Activated CD8-positive, alpha-beta T cell treated with anti-CD3 and anti-CD28 coated beads for 36 hours (primary cell): ENCODE measurements at regions not wholly inside any gene's neighbourhood (a gene's known extent, or its start where the extent isn't known, plus 50 kb on each side); places are given as distances from the start of the nearest gene placed in this dataset.

Source experiments
- ATAC-seq: fragments of 200-7000 bp; cut with Tn5 transposase; one replicate; pipeline ENCODE4 v1.10.0; 2021; ENCODE audit warnings: mild to moderate bottlenecking, moderate library complexity
- CTCF ChIA-PET: fragments of 350-600 bp; sonication (Branson Sonifier 250); formaldehyde crosslinking; loops from one replicate; lab custom pipeline; 2021; ENCODE audit warnings: antibody characterized with exemption; lab: Charles Lee
- POLR2A ChIA-PET: fragments of 350-600 bp; sonication (Branson Sonifier 250); formaldehyde crosslinking; loops from one replicate; lab custom pipeline; 2021; ENCODE audit warnings: antibody characterized with exemption; lab: Charles Lee
- DNase-seq: peaks from one replicate; pipeline ENCODE4 v3.0.0-alpha.2; 2020
- H3K27ac Mint-ChIP-seq: one replicate; pipeline ENCODE4 v1.8.0; 2021; ENCODE audit warnings: mild to moderate bottlenecking, mixed read lengths
- H3K27me3 Mint-ChIP-seq: one replicate; pipeline ENCODE4 v1.8.0; 2021; ENCODE audit warnings: mixed read lengths
- H3K36me3 Mint-ChIP-seq: one replicate; pipeline ENCODE4 v1.8.0; 2021; ENCODE audit warnings: low read depth, mixed read lengths
- H3K4me1 Mint-ChIP-seq: one replicate; pipeline ENCODE4 v1.8.0; 2021; ENCODE audit warnings: low read depth, mixed read lengths
- H3K4me3 Mint-ChIP-seq: one replicate; pipeline ENCODE4 v1.8.0; 2021; ENCODE audit warnings: mild to moderate bottlenecking, moderate library complexity, mixed read lengths
- H3K9me3 Mint-ChIP-seq: one replicate; pipeline ENCODE4 v1.8.0; 2021; ENCODE audit warnings: mixed read lengths
- CTCF ChIP-seq: fragments of 200-600 bp; IDR thresholded peaks from one replicate; pipeline ENCODE4 v1.8.0; 2022; ENCODE audit warnings: antibody characterized with exemption, mild to moderate bottlenecking
- intact Hi-C: fragments of 100-400 bp; cut with micrococcal nuclease; formaldehyde crosslinking; loops from one replicate; pipeline ENCODE4 v1.10.0; 2022

DNA sequence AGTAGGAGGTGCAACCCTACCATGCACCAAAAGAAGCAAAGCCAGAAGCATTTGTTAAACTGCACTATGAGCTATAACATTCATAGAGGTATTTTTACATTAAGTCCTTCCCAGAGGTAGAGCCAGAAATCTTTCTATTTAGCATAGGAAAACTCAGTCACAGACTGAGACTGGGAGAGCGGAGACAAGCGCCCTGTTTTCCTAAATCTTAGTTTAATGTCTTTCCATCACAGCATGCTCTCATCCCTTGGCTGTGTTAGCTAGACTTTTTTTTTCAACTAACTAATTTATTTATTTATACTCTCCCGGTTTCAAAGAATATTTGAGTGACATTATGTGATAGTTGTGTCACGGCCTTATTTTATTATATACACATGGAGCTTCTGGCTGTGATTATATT, 304.1 kb downstream of the LMX1A start:
- Mint-ChIP-seq H3K36me3 (no peaks in the 10 kb centered on the region), H3K27me3 (peaks cover 5% of the 10 kb centered on the region), H3K4me1 (no peaks in the 10 kb centered on the region), H3K27ac (no peak overlapping the region), H3K9me3 (no peaks in the 10 kb centered on the region), H3K4me3 (no peak overlapping the region)
- no peak for ATAC-seq
- ChIA-PET CTCF (no interaction called here), POLR2A (no interaction called here)
- TF ChIP-seq CTCF: no peak
- no peak for DNase-seq
- intact Hi-C loops: no loop called here

DNA sequence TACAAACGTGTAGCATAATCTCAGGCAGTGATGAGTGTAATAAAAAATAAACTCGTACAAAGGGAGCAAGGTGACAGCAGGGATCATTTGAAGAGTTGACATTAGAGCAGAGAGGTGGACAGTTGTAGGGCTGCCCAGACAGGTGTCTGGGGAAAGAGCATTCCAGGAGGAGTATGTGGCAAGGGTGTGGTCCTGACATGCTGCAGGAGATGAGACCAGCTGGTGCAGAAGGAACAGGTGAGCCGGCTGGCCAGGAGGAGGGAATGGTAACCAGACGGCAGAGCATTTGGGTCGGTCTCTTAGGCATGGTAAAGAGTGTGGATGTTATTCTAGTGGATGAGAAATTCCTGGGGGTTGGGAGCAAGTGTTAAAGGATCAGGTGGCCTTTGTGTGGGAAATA, 306.3 kb downstream of the LMX1A start:
- Mint-ChIP-seq H3K4me1 (no peaks in the 10 kb centered on the region), H3K27me3 (peaks cover 5% of the 10 kb centered on the region), H3K36me3 (no peaks in the 10 kb centered on the region), H3K9me3 (no peaks in the 10 kb centered on the region), H3K27ac (no peak overlapping the region), H3K4me3 (no peak overlapping the region)
- CTCF ChIA-PET: no interaction called here
- DNase-seq: no peak
- intact Hi-C loops: no loop called here
- ATAC-seq: no peak
- no peak for TF ChIP-seq CTCF
- POLR2A ChIA-PET: no interaction called here

DNA sequence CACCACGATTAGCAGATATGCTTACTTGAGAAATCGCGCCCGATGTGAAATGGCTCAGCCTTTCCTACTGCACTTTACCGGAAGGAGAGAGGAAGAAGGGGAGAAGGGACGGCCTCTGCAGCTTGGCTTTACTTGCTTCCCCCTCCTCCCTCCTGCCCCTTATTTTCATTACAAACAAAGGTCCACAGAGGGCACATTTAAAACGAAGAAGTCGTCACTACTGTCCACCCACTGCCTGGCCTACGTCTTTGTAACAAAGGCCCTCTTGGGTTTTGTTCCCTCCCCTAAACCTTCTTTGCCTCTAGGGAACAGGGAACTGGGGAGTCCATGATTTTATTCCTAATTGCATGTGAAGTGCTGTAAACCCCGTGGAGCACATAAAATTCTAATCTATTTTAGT, 308.5 kb downstream of the LMX1A start:
- Mint-ChIP-seq H3K27me3 (peaks cover 5% of the 10 kb centered on the region), H3K27ac (no peak overlapping the region), H3K4me1 (no peaks in the 10 kb centered on the region), H3K9me3 (no peaks in the 10 kb centered on the region), H3K36me3 (no peaks in the 10 kb centered on the region), H3K4me3 (no peak overlapping the region)
- no peak for TF ChIP-seq CTCF
- DNase-seq (no peak), ATAC-seq (no peak)
- intact Hi-C loops: no loop called here
- ChIA-PET POLR2A (no interaction called here), CTCF (no interaction called here)

DNA sequence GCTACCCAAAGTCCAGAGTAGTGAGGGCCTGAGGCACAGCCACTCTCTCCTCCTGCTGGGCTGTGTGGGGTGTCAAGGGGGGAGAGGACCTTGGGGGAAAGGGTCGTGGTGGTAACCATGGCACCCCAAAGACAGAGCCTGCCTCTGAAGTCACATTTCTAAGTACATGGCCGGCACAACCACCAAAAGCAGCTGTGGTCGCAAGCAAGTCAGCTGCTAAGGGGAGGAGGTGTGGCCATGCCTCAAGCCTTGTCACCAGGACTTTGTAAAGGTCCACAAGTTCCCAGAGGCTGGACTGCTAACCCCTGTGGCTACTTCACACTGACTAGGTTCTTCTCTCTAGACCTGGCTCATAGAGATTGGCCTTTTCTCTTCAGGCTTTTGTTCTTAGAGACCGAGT, 310.6 kb downstream of the LMX1A start:
- POLR2A ChIA-PET: no interaction called here
- Mint-ChIP-seq H3K4me3 (no peak overlapping the region), H3K27ac (no peak overlapping the region), H3K9me3 (no peaks in the 10 kb centered on the region), H3K27me3 (peaks cover 4% of the 10 kb centered on the region), H3K36me3 (no peaks in the 10 kb centered on the region), H3K4me1 (no peaks in the 10 kb centered on the region)
- no peak for DNase-seq
- no peak for TF ChIP-seq CTCF
- no peak for ATAC-seq
- intact Hi-C loops: no loop called here
- CTCF ChIA-PET: no interaction called here

DNA sequence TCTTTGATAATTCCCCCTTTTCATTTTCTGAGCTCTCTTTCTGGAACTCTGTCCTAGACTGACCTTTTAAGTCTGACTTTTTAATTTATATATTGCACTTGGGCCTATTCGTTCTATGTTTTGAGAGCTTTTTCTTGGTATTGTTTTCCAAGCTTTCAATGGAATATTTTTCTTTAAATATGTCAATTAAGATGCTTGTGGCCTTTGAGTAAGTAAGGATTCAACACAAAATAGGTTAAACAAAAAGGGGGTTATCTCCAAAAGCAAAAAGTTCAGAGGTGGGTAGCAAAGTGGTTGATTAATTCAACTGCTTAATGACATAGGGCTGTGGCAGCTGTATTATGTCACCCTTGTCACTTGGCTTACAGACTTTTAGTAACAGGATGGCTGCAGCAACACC, 315.9 kb downstream of the LMX1A start:
- no peaks in the 10 kb centered on the region for H3K9me3 Mint-ChIP-seq
- ChIA-PET POLR2A (no interaction called here), CTCF (no interaction called here)
- no peak for TF ChIP-seq CTCF
- ATAC-seq (no peak), DNase-seq (no peak)
- H3K4me3 Mint-ChIP-seq: no peak overlapping the region
- intact Hi-C loops: no loop called here
- H3K27ac Mint-ChIP-seq: no peak overlapping the region
- no peaks in the 10 kb centered on the region for H3K4me1 Mint-ChIP-seq
- H3K27me3 Mint-ChIP-seq: no peaks in the 10 kb centered on the region
- H3K36me3 Mint-ChIP-seq: no peaks in the 10 kb centered on the region
